Keratinocyte (primary cell): ENCODE measurements at regions not wholly inside any gene's neighbourhood (a gene's known extent, or its start where the extent isn't known, plus 50 kb on each side); places are given as distances from the start of the nearest gene placed in this dataset.

ENCODE experiments used
- EZH2 ChIP-seq: IDR thresholded peaks from one replicate; pipeline ENCODE4 v1.6.1; 2012; ENCODE audit warnings: inconsistent platforms, mild to moderate bottlenecking, low read length, moderate library complexity
- TF ChIP-seq, protein P1 (sequence below), 3 experiments: IDR thresholded peaks in 1 of 3; conservative IDR thresholded peaks in 1 of 3; optimal IDR thresholded peaks in 1 of 3; 2 replicates in 2 of 3; 3 replicates in 1 of 3; pipeline versions ENCODE3 to v1.5.1; 2011; ENCODE audit warnings: low read length in 3 of 3, mild to moderate bottlenecking in 3 of 3, moderate library complexity in 2 of 3, control low read depth in 1 of 3, inconsistent platforms in 1 of 3; ENCODE audit not compliant: insufficient read depth in 2 of 3; ENCODE audit errors: extremely low read depth in 1 of 3

DNA sequence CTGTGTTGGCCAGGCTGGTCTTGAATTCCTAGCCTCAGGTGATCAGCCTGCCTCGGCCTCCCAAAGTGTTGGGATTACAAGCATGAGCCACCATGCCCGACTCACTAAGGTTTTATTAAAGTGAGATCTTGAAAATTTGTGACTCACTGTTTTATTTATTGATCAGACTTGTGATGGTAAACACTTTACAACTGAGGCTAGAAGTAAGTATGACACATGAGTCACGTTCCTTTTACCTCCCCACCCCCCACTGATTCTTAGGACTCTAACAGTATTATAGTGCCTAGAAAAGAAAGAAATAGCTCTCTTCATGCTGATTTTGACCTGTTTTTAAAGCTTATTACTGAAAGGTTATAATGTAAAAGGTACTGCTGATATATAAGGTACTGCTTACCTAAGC is 160.6 kb downstream of the TANC2 start:
- TF ChIP-seq, protein P1, sequence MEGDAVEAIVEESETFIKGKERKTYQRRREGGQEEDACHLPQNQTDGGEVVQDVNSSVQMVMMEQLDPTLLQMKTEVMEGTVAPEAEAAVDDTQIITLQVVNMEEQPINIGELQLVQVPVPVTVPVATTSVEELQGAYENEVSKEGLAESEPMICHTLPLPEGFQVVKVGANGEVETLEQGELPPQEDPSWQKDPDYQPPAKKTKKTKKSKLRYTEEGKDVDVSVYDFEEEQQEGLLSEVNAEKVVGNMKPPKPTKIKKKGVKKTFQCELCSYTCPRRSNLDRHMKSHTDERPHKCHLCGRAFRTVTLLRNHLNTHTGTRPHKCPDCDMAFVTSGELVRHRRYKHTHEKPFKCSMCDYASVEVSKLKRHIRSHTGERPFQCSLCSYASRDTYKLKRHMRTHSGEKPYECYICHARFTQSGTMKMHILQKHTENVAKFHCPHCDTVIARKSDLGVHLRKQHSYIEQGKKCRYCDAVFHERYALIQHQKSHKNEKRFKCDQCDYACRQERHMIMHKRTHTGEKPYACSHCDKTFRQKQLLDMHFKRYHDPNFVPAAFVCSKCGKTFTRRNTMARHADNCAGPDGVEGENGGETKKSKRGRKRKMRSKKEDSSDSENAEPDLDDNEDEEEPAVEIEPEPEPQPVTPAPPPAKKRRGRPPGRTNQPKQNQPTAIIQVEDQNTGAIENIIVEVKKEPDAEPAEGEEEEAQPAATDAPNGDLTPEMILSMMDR (optimal IDR thresholded peaks at IDR 0.05 in 1 of 3, IDR thresholded peaks at IDR 0.05 in 1 of 3, conservative IDR thresholded peaks at IDR 0.05 in 1 of 3; ENCODE audit: extremely low read depth in 1 of 3, insufficient read depth in 2 of 3, low read length in 3 of 3): no peak
- TF ChIP-seq EZH2: no peak
